ENCODE measurements at regions not wholly inside any gene's neighbourhood (a gene's known extent, or its start where the extent isn't known, plus 50 kb on each side); places are given as distances from the start of the nearest gene placed in this dataset.
"Not testable (repeated sequence)": the region's sequence is repeated elsewhere in the genome, so short reads cannot be mapped to it uniquely, and the experiment has no call there.

GRCh38 chr4:23962462-23962861 is 72.6 kb upstream of the PPARGC1A start:
- BruUV-seq (replicated peaks), result no TSS peak
- in situ Hi-C loops (cut with MboI) (no loop called here), intact Hi-C loops (cut with micrococcal nuclease) (no loop called here)
- no peak overlapping the region for H3K9ac ChIP-seq (ENCODE audit: insufficient read depth in 1 of 2, low read depth in 2 of 2, low read length in 2 of 2)
- H3K4me3 ChIP-seq, result no peak overlapping the region
- no peak overlapping the region for H2AFZ ChIP-seq (ENCODE audit: low read depth, low read length)
- no peaks in the 10 kb centered on the region for H4K20me1 ChIP-seq (replicated peaks; ENCODE audit: control insufficient read depth, insufficient read depth, low read length)
- no peaks in the 10 kb centered on the region for H3K79me2 ChIP-seq (ENCODE audit: control insufficient read depth, insufficient read depth, low read length)
- CTCF ChIA-PET (ENCODE audit: low intra/inter-chr PET ratio), result no interaction called here
- FAIRE-seq (no peak), ATAC-seq (no peak), DNase-seq (ENCODE audit: extremely low read depth in 1 of 4, low spot score in 3 of 4) (no peak)
- TF ChIP-seq XRCC3 (IDR thresholded peaks at IDR 0.05) (no peak), ZNF785 (CRISPR knock-in tag; IDR thresholded peaks at IDR 0.05) (no peak), GTF2A2 (tag; IDR thresholded peaks at IDR 0.05) (no peak), ETS2 (tag; IDR thresholded peaks at IDR 0.05; ENCODE audit: borderline replicate concordance, poor library complexity, severe bottlenecking) (no peak), GABPB1 (CRISPR knock-in tag; IDR thresholded peaks at IDR 0.05) (no peak), GABPB2 (CRISPR knock-in tag; conservative IDR thresholded peaks at IDR 0.05) (no peak), ZNF165 (CRISPR knock-in tag; IDR thresholded peaks at IDR 0.05; ENCODE audit: borderline replicate concordance) (no peak), TBL1XR1 (IDR thresholded peaks at IDR 0.05; ENCODE audit: low read length in 2 of 2) (no peak), BHLHE40 (IDR thresholded peaks at IDR 0.05; ENCODE audit: low read length) (no peak), POLR2H (tag; IDR thresholded peaks at IDR 0.05; ENCODE audit: low read depth) (no peak), ZNF12 (CRISPR knock-in tag; IDR thresholded peaks at IDR 0.05) (no peak), C11orf30 (IDR thresholded peaks at IDR 0.05; ENCODE audit: low read depth) (no peak)
- no peak overlapping the region for H3K4me2 ChIP-seq (ENCODE audit: insufficient read depth, low read length)
- no peaks in the 10 kb centered on the region for H3K9me1 ChIP-seq (ENCODE audit: control insufficient read depth, insufficient read depth, low read length)
- H3K4me1 ChIP-seq (replicated peaks in 1 of 2; ENCODE audit: control insufficient read depth in 2 of 2, insufficient read depth in 2 of 2, low read length in 2 of 2), result no peaks in the 10 kb centered on the region
- H3K9me3 ChIP-seq (replicated peaks; ENCODE audit: control insufficient read depth, insufficient read depth, low read depth, low read length), result no peaks in the 10 kb centered on the region
- 5% methylated on average over 2 of the region's 2 CpGs for WGBS (ENCODE audit: insufficient coverage, low coverage, missing lambda C conversion rate)
- POLR2A ChIA-PET, result no interaction called here
- H3K36me3 ChIP-seq (ENCODE audit: control insufficient read depth, insufficient read depth, low read length), result no peaks in the 10 kb centered on the region
- H3K27me3 ChIP-seq (ENCODE audit: control insufficient read depth in 2 of 2, insufficient read depth in 2 of 2, low read length in 2 of 2), result no peaks in the 10 kb centered on the region
- no peak overlapping the region for H3K27ac ChIP-seq (ENCODE audit: extremely low read depth, low read depth, low read length)

GRCh38 chr4:23961395-23961794 is 71.5 kb upstream of the PPARGC1A start:
- WGBS (ENCODE audit: insufficient coverage, low coverage, missing lambda C conversion rate), result 2% methylated on average over 4 of the region's 4 CpGs
- H4K20me1 ChIP-seq (replicated peaks; ENCODE audit: control insufficient read depth, insufficient read depth, low read length); H3K4me3 ChIP-seq; H3K4me1 ChIP-seq (replicated peaks in 1 of 2; ENCODE audit: control insufficient read depth in 2 of 2, insufficient read depth in 2 of 2, low read length in 2 of 2); H3K9me1 ChIP-seq (ENCODE audit: control insufficient read depth, insufficient read depth, low read length); H3K27me3 ChIP-seq (ENCODE audit: control insufficient read depth in 2 of 2, insufficient read depth in 2 of 2, low read length in 2 of 2); ATAC-seq; H2AFZ ChIP-seq (ENCODE audit: low read depth, low read length); H3K79me2 ChIP-seq (ENCODE audit: control insufficient read depth, insufficient read depth, low read length); H3K4me2 ChIP-seq (ENCODE audit: insufficient read depth, low read length); POLR2A ChIA-PET; in situ Hi-C loops (cut with MboI); H3K9ac ChIP-seq (ENCODE audit: insufficient read depth in 1 of 2, low read depth in 2 of 2, low read length in 2 of 2); H3K27ac ChIP-seq (ENCODE audit: extremely low read depth, low read depth, low read length); H3K36me3 ChIP-seq (ENCODE audit: control insufficient read depth, insufficient read depth, low read length); intact Hi-C loops (cut with micrococcal nuclease); CTCF ChIA-PET (ENCODE audit: low intra/inter-chr PET ratio); H3K9me3 ChIP-seq (replicated peaks; ENCODE audit: control insufficient read depth, insufficient read depth, low read depth, low read length); FAIRE-seq; DNase-seq (ENCODE audit: extremely low read depth in 1 of 4, low spot score in 3 of 4); BruUV-seq (replicated peaks): not testable (repeated sequence)
